GM10266 (cell line): ENCODE measurements at regions not wholly inside any gene's neighbourhood (a gene's known extent, or its start where the extent isn't known, plus 50 kb on each side); places are given as distances from the start of the nearest gene placed in this dataset.

Experiments
- DNase-seq: peaks from one replicate; pipeline ENCODE4 v3.0.0; 2012; ENCODE audit errors: extremely low spot score
- TF ChIP-seq, protein P1 (sequence below): IDR thresholded peaks from 2 replicates; pipeline ENCODE4 v1.5.1; 2012; ENCODE audit warnings: mild to moderate bottlenecking, low read depth; ENCODE audit not compliant: control insufficient read depth, insufficient read depth; ENCODE audit errors: missing control alignments

DNA sequence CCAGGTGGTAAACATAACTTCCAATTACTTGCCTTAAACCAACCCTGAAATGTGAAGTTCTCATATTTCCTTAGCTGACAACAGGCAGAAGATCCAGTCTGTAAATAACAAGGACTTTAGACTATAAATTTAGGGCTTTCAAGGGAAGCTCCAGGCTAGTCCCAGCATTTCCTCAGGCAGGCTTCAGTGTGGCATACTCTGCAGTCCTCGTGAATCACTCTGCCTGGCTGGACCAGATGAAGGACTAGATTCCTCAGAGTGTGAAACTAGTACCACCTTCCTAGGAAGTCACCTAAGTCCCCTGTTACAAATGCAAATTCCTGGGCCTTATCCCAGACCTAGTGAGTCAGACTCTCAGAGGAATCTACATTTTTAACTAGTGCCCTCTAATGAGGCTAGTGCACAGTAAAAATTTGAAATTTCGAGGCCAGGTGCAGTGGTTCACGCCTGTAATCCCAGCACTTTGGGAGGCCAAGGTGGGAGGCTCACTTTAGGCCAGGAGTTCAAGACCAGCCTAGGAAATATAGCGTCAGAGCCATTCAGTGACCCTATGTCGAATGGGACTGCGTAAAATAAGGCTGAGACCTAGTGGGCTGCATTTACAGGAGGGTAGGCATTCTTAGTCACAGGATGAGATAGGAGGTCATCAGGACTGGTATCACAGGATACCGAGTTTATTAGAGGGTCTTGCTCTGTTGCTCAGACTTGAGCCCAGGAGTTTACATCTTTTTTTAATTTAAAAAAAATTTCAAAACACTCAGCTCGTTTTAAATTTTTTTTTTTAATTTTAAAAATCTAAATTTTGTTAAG lies 279.6 kb upstream of the JARID2 start:
- TF ChIP-seq, protein P1, sequence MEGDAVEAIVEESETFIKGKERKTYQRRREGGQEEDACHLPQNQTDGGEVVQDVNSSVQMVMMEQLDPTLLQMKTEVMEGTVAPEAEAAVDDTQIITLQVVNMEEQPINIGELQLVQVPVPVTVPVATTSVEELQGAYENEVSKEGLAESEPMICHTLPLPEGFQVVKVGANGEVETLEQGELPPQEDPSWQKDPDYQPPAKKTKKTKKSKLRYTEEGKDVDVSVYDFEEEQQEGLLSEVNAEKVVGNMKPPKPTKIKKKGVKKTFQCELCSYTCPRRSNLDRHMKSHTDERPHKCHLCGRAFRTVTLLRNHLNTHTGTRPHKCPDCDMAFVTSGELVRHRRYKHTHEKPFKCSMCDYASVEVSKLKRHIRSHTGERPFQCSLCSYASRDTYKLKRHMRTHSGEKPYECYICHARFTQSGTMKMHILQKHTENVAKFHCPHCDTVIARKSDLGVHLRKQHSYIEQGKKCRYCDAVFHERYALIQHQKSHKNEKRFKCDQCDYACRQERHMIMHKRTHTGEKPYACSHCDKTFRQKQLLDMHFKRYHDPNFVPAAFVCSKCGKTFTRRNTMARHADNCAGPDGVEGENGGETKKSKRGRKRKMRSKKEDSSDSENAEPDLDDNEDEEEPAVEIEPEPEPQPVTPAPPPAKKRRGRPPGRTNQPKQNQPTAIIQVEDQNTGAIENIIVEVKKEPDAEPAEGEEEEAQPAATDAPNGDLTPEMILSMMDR: no peak
- DNase-seq: no peak

GRCh38 chr6:14966906-14967711 lies 278.8 kb upstream of the JARID2 start:
- TF ChIP-seq, protein P1: no peak
- no peak for DNase-seq

DNA sequence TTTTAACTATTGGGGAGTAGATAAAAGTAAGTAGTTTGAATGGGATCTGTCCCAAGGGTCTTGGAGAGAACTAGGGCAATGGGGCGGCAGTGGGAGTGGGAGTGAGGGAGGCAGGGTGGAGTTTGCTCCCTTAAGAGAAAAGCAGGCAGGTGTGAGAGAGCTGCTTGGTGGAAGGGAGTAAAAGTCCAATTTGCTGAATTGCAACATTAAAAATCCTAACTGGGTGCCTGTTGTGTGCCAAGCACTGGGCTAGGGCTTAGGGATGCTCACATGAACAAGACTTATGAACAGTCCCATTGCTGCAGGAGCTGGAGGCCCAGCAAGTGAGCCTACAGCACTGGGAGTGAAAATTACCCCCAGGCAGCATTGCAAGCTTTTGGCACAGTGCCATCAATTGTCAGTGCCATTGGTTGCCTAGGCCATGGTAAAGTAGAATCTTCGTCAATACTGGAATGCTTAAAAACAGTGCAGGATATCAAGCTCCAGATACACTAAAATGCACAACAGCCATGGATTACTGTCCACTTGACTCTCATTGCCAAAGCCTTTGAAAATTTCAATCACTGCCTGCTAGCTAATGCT lies 277.7 kb upstream of the JARID2 start:
- no peak for DNase-seq
- TF ChIP-seq, protein P1: no peak

DNA sequence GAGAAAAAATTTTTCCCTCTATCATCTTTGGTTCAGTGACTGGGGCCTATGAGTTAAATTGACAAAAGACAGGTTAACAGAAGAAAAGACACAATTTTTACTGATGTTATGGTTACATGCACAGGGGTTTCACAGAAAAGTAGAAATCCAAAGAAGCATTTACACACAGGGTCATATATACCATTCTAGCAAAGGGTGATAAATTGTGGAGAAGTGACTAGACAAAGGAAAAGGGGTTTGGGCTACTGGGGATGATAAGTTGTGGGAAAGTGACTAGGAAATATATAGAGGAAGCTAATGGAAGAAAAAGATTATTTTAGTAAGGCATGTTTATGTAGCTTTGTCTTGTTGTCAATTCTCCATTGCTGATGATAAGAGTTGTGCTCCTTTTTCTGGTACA lies 276.7 kb upstream of the JARID2 start:
- TF ChIP-seq, protein P1: no peak
- no peak for DNase-seq

DNA sequence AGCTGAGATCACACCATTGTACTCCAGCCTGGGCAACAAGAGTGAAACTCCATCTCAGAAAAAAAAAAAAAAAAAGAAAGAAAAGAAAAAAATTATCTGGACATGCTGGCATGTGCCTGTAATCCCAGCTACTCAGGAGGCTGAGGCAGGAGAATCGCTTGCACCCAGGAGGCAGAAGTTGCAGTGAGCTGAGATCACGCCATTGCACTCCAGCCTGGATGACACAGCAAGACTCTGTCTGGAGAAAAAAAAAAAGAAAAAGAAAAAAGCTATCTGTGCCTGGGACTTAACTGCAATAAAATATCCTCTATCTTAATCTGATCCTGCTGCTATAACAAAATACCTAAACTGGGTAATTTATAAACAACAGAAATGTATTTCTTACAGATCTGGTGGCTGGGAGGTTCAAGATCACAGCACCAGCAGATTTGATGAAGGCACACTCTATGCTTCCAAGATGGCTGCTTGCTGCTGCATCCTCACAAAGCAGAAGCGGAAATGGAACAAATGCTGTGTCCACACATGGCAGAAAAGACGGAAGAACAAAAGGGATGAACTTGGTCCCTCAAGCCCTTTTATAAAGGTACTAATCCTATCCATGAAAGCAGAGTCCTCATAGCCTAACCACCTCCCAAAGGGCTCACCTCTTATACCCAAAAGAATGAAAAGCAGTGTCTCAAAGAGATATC lies 273.3 kb upstream of the JARID2 start:
- TF ChIP-seq, protein P1: no peak
- no peak for DNase-seq

DNA sequence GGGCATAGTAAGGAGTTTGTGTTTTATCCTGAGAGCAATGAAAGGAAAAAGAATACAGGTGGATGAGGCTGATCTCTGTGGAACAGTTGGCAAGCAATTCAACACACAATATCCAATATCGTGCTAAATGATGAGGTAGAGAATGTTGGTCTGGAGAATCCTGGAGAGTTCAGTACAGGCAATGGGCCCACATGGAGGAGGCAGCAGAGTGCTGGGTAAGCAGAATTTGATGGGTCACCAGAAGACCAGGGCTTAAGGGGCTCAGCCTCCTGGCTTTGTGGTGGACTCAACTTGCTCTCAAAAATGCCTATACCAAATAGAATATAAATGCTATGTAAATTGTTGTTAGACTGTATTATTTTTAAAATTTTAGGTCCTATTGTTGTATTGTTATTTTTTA lies 271.5 kb upstream of the JARID2 start:
- TF ChIP-seq, protein P1: no peak
- DNase-seq: no peak
